NB4 (cell line): ENCODE measurements at regions not wholly inside any gene's neighbourhood (a gene's known extent, or its start where the extent isn't known, plus 50 kb on each side); places are given as distances from the start of the nearest gene placed in this dataset.

Experiments used
- CTCF ChIP-seq: IDR thresholded peaks from one replicate; pipeline ENCODE4 v1.5.1; 2012; ENCODE audit warnings: low read depth, low read length
- MAX ChIP-seq: IDR thresholded peaks from 2 replicates; pipeline ENCODE4 v1.6.1; 2011; ENCODE audit warnings: low read depth, low read length
- POLR2A ChIP-seq: IDR thresholded peaks from 2 replicates; pipeline ENCODE4 v1.6.1; 2011; ENCODE audit warnings: mild to moderate bottlenecking; ENCODE audit not compliant: insufficient read length; ENCODE audit errors: extremely low read depth

GRCh38 chr4:179596621-179597020, 2154.4 kb upstream of the AGA start:
- TF ChIP-seq CTCF = no peak
- TF ChIP-seq POLR2A = no peak
- no peak for TF ChIP-seq MAX
